MM.1S (cell line): ENCODE measurements at regions not wholly inside any gene's neighbourhood (a gene's known extent, or its start where the extent isn't known, plus 50 kb on each side); places are given as distances from the start of the nearest gene placed in this dataset.

Experiments used
- CTCF ChIP-seq: fragments of 300-600 bp; sonication (generic); IDR thresholded peaks from 2 replicates; pipeline ENCODE4 v1.5.1; 2016; ENCODE audit warnings: antibody characterized with exemption, low read length, mixed read lengths
- EZH2 ChIP-seq: fragments of 300-600 bp; sonication (generic); optimal IDR thresholded peaks from 2 replicates; pipeline ENCODE3; 2017; ENCODE audit warnings: low read depth, mild to moderate bottlenecking, antibody characterized with exemption, low read length, mixed read lengths
- EZH2phosphoT487 ChIP-seq: fragments of 300-600 bp; sonication (generic); IDR thresholded peaks from 2 replicates; pipeline ENCODE4 v1.6.1; 2018; ENCODE audit warnings: antibody characterized with exemption, low read length

DNA sequence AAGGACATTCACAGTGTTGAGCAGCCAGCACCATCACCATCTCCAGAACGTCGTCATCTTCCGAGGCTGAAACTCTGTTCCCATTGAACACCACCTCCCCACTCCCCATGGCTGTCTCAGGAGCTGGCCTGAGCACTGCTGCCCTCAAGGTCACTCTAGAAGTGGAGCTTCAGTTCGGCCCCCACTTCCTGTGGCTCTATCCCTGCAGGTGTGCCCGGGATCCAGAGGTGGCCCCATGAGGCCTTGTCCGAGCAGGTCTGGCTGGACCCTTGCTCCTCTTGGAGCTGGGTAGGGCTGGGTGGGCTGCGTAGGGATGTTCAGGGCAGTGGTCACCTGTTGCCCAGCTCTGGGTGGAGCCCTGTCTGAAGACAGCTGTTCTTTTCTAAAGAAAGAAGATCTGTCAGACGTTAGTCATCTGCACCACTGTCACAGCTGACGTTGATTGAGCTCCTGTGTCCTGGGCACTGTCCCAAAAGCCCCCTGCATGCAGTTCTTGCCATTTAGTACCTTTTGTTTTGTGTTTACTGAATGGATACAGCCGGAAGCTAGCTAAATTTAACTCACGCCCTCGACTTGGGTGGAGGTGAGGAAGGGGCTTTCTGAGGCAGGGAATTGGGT is 75.5 kb upstream of the CLDN5 start:
- TF ChIP-seq CTCF, result no peak
- TF ChIP-seq EZH2, result no peak
- no peak for TF ChIP-seq EZH2phosphoT487
